ENCODE measurements at regions not wholly inside any gene's neighbourhood (a gene's known extent, or its start where the extent isn't known, plus 50 kb on each side); places are given as distances from the start of the nearest gene placed in this dataset.
A peak's percentile ranks its signal among the peaks of the same experiment; 100 is the strongest.

- no peak for DNase-seq (ENCODE audit: low read depth)
Observed at GRCh38 chr7:68482800-68483199, 1115.5 kb upstream of the AUTS2 start.

DNA sequence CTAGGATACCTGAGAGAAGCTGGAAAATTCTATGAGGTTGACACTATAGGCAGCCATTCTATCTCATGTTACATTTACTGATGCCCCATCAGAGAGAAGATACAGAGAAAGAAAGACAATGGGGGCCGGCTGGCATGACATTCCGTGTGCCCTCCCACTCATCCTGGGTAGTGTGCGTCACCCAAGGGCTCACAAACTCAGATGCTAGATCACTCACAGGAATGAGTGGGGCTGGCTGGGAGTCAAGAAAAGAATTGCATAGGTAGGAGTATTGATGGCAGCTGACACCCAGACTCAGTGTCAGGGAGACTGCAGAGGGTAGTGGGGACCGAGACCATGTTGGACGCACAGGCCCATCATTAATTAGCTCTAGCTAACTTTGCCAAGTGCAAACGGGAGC, 1113.5 kb upstream of the AUTS2 start:
- DNase-seq (ENCODE audit: low read depth), result no peak

- DNase-seq (ENCODE audit: low read depth), result no peak
Observed at GRCh38 chr7:68485253-68485917, 1112.9 kb upstream of the AUTS2 start.

GRCh38 chr7:68488341-68489060, 1109.8 kb upstream of the AUTS2 start:
- no peak for DNase-seq (ENCODE audit: low read depth)

DNA sequence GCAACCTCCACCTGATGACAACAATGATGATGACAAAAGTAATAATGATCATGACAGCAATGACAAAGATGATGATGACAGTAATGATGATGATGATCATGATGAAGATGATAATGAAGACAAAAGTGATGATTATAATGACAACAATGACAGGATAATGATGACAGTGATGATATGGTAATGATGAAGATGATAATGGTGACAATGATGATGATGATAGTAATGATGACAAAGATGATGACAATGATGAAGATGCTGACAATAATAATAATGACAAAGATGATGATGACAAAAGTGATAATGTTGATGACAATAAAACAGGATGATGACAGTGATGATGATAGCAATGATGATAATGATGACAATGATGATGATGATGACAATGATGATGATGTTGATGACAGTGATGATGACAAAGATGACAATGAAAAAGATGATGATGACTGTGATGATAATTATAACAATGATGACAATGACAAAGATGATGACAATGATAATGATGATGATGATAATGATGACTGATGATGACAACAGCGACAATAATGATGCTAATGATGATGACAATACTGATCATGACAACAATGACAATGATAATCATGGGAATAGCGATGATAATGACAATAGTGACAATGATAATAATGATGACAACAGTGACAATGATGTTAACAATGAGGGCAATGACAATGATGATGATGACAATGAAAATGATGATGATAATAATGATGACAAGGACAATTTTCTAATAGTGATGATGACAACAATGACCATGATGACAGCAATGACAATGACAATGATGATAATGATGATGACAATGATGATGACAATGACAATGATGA, 1106.5 kb upstream of the AUTS2 start:
- no peak for DNase-seq (ENCODE audit: low read depth)

DNA sequence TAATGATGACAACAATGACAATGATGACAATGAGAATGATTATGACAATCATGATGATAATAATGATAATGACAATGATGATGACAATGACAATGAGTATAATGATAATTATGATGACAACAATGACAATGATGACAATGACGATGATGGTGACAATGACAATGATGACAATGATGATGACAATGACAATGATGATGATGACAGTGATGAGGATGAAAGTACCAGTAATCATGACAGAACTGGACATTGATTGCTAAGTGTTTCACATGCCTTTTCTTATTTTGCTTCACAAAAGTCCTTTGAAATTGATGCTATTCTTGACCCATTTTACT, 1106.0 kb upstream of the AUTS2 start:
- DNase-seq (ENCODE audit: low read depth), result no peak

- no peak for DNase-seq (ENCODE audit: low read depth)
Observed at GRCh38 chr7:68503400-68503799, 1094.9 kb upstream of the AUTS2 start.

- no peak for DNase-seq (ENCODE audit: low read depth)
Observed at GRCh38 chr7:68504716-68505115, 1093.6 kb upstream of the AUTS2 start.

- DNase-seq (ENCODE audit: low read depth), result no peak
Observed at GRCh38 chr7:68505721-68506120, 1092.6 kb upstream of the AUTS2 start.

- no peak for DNase-seq (ENCODE audit: low read depth)
Observed at GRCh38 chr7:68507668-68508067, 1090.6 kb upstream of the AUTS2 start.

DNA sequence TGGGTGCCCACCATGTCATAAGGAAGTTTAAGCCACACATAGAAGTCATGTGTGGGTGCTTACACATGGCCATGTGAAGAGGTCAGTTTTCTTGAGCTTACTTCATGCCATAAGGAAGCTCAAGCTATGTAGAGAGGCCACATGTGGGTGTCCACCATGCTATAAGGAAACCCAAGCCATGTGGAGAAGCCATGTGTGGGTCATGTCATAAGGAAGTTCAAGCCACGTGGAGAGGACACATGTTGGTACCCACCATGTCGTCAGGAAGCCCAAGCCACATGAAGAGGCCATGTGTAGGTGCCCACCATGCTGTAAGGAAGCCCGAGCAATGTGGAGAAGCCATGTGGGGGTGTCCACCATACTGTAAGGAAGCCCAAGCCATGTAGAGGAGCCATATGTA, 1089.2 kb upstream of the AUTS2 start:
- DNase-seq (ENCODE audit: low read depth), result no peak

GRCh38 chr7:68509603-68510002, 1088.7 kb upstream of the AUTS2 start:
- no peak for DNase-seq (ENCODE audit: low read depth)

DNA sequence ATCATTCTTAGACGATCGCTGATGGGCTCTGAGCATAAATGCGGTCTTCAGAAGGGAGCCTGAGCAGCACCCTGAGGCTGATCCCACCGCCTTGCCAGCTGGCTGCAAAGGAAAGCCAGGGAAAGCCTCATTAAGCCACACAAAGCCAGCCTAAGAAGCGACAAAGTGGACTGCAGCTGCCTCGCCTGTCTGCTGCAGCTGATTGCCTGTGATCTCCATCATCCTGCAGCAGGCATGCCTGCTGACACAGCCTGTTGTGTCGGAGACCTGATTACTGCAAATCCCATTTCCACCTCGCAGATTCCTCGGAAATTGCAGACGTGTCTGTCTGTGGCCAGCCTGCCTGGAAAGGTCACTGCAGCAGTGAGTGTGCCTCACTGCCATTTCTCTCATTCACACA, 1087.0 kb upstream of the AUTS2 start:
- no peak for DNase-seq (ENCODE audit: low read depth)

- DNase-seq (ENCODE audit: low read depth), result no peak
Observed at GRCh38 chr7:68512466-68512865, 1085.8 kb upstream of the AUTS2 start.

DNA sequence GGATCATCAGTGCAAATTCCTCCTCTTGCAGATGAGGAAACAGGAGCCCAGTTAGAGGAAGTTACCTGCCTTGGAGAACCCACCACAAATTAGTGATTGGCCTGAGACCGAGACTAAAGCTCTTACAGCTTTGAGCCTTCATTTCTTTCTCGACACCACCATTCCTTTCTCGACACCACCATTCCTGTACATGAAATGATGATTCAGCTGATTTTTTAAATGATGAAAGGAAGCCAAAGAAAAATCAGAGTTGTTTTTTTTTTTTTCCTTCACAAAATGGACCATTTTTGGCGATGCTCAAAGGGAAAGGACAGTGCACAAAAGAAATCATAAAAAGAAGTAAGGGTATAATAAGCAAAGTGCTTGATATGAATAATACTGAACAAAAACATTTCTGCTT, 1080.2 kb upstream of the AUTS2 start:
- no peak for DNase-seq (ENCODE audit: low read depth)

- DNase-seq (ENCODE audit: low read depth), result peak; percentile 1
Observed at GRCh38 chr7:68524126-68524525, 1074.1 kb upstream of the AUTS2 start.

- DNase-seq (ENCODE audit: low read depth), result no peak
Observed at GRCh38 chr7:68529221-68529620, 1069.1 kb upstream of the AUTS2 start.

GRCh38 chr7:68535266-68535665, 1063.0 kb upstream of the AUTS2 start:
- DNase-seq (ENCODE audit: low read depth), result no peak

DNA sequence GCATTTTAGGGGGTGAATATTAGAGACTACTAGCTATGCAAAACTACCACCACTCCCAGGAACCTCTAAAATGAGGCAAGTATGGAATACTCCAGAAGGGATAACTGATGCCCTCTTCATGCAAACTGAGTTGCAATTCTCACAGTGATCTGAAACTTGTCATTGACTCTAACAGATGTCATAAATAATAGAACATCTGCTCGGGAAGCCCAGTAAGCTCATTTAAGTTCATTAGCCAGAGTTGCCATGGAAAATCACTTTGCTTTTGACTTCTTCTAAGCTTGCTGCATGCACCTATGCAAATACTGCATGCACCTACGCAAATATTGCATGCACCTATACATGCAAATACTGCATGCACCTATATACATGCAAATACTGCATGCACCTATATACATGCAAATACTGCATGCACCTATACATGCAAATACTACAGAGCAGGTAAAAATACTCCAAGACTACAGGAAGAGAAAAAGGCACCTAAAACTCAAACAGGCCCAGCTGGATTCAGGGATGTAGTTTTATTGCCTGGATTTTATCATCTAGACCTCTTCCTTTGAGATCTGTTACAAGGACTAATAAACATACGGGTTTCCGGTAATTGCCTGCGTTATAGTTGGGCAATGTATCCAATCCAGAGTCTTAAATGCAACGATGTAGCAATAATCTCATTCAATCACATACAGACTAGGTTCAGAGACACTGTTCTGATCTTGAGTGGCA, 1061.1 kb upstream of the AUTS2 start:
- DNase-seq (ENCODE audit: low read depth), result no peak

- no peak for DNase-seq (ENCODE audit: low read depth)
Observed at GRCh38 chr7:68537774-68538071, 1060.6 kb upstream of the AUTS2 start.

DNA sequence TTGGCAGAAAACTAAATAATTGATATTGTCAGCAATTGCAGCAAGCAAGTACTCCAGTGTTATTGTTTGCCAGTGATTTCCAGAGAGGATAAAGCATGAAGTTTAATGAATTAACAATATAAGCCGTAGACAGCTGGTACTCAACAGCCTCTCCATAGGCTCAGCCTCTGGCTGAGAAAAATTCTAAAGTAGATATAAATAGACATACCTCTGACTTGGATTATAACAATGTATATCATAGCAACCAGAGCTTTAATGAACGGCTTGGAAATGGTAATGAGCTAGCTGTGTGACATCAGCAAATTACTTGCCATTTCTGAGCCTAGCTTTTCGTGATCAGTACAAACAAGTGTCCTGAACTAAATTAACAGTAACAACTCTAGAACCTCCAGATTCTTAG, 1055.4 kb upstream of the AUTS2 start:
- DNase-seq (ENCODE audit: low read depth), result no peak

GRCh38 chr7:68544851-68545250, 1053.4 kb upstream of the AUTS2 start:
- DNase-seq (ENCODE audit: low read depth), result no peak

DNA sequence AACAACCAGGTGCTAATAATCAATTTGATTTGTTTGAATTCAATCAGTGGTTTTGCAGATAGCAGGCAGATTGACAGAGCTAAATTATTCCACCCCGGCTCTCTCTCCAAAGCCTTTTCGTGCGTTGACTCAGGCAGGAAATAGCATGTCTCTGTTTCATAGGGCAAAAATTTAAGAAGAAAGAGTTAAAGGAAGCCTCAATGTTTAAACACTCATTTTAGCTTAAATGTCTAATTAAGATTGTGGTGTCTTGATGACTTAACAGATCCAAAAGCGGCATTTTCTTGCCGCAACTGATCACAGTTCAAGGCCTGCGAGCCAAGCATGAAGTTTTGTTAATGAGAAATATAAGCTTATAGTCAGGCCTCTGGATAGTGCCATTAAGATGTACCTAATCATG, 1051.1 kb upstream of the AUTS2 start:
- peak; percentile 9 for DNase-seq (ENCODE audit: low read depth)
